ENCODE measurements at regions not wholly inside any gene's neighbourhood (a gene's known extent, or its start where the extent isn't known, plus 50 kb on each side); places are given as distances from the start of the nearest gene placed in this dataset.
"Not testable (repeated sequence)": the region's sequence is repeated elsewhere in the genome, so short reads cannot be mapped to it uniquely, and the experiment has no call there.

GRCh38 chr2:12434630-12435098 is 282.1 kb upstream of the TRIB2 start:
- DNase-seq: no peak

GRCh38 chr2:12435430-12436222 is 281.1 kb upstream of the TRIB2 start:
- no peak for DNase-seq

GRCh38 chr2:12436483-12436882 is 280.3 kb upstream of the TRIB2 start:
- DNase-seq: no peak

GRCh38 chr2:12436935-12437561 is 279.7 kb upstream of the TRIB2 start:
- DNase-seq: no peak

GRCh38 chr2:12440731-12441130 is 276.0 kb upstream of the TRIB2 start:
- DNase-seq: no peak

- DNase-seq: no peak
Observed at GRCh38 chr2:12441750-12442475, 274.8 kb upstream of the TRIB2 start.

GRCh38 chr2:12442476-12442847 is 274.3 kb upstream of the TRIB2 start:
- DNase-seq: no peak

GRCh38 chr2:12448846-12449505 is 267.8 kb upstream of the TRIB2 start:
- DNase-seq: no peak

- no peak for DNase-seq
Observed at GRCh38 chr2:12451726-12452125, 265.0 kb upstream of the TRIB2 start.

- DNase-seq: no peak
Observed at GRCh38 chr2:12452185-12452584, 264.6 kb upstream of the TRIB2 start.

- DNase-seq: no peak
Observed at GRCh38 chr2:12453731-12454130, 263.0 kb upstream of the TRIB2 start.

GRCh38 chr2:12455661-12456060 is 261.1 kb upstream of the TRIB2 start:
- DNase-seq: no peak

GRCh38 chr2:12456293-12457106 is 260.2 kb upstream of the TRIB2 start:
- DNase-seq: peak; percentile 75

GRCh38 chr2:12457831-12458230 is 258.9 kb upstream of the TRIB2 start:
- no peak for DNase-seq

- DNase-seq: no peak
Observed at GRCh38 chr2:12463189-12463588, 253.5 kb upstream of the TRIB2 start.

GRCh38 chr2:12465631-12466135 is 251.1 kb upstream of the TRIB2 start:
- no peak for DNase-seq

GRCh38 chr2:12467303-12467702 is 249.4 kb upstream of the TRIB2 start:
- DNase-seq: no peak

- DNase-seq: no peak
Observed at GRCh38 chr2:12469141-12469561, 247.6 kb upstream of the TRIB2 start.

- not testable (repeated sequence) for DNase-seq
Observed at GRCh38 chr2:12472265-12472664, 244.5 kb upstream of the TRIB2 start.

- no peak for DNase-seq
Observed at GRCh38 chr2:12478151-12479064, 238.3 kb upstream of the TRIB2 start.

- DNase-seq: no peak
Observed at GRCh38 chr2:12479065-12479601, 237.6 kb upstream of the TRIB2 start.

All from activated naive CD4-positive, alpha-beta T cell treated with Interleukin-2 at 50 U/mL for 16 hours (primary cell).